HAP-1 (cell line): ENCODE measurements at regions not wholly inside any gene's neighbourhood (a gene's known extent, or its start where the extent isn't known, plus 50 kb on each side); places are given as distances from the start of the nearest gene placed in this dataset.
A peak's percentile ranks its signal among the peaks of the same experiment; 100 is the strongest.

Experiments used
- DNase-seq, 2 experiments: peaks; one replicate each; pipeline ENCODE4 v3.0.0-alpha.2; 2016 to 2020; ENCODE audit warnings: low spot score in 2 of 2
- H3K27me3 ChIP-seq: fragments of 250-450 bp; sonication (Bioruptor Pico); 2 replicates; pipeline ENCODE4 v1.5.1; 2020; ENCODE audit warnings: low read depth, mild to moderate bottlenecking, moderate library complexity
- H3K36me3 ChIP-seq: fragments of 250-450 bp; sonication (Bioruptor Pico); replicated peaks from 2 replicates; pipeline ENCODE4 v1.5.1; 2020; ENCODE audit warnings: mild to moderate bottlenecking
- H3K4me1 ChIP-seq: fragments of 250-450 bp; sonication (Bioruptor Pico); 2 replicates; pipeline ENCODE4 v1.5.1; 2020; ENCODE audit warnings: mild to moderate bottlenecking
- H3K4me3 ChIP-seq: fragments of 250-450 bp; sonication (Bioruptor Pico); 2 replicates; pipeline ENCODE4 v1.5.1; 2020; ENCODE audit warnings: mild to moderate bottlenecking, moderate library complexity
- H3K9me3 ChIP-seq: fragments of 250-450 bp; sonication (Bioruptor Pico); 2 replicates; pipeline ENCODE4 v1.5.1; 2020; ENCODE audit warnings: mild to moderate bottlenecking, moderate library complexity
- in situ Hi-C: fragments of 300-500 bp; cut with MboI; formaldehyde crosslinking; loops from 3 replicates; pipeline ENCODE4 v1.14.3; 2020; ENCODE audit warnings: low sequenced_read_pairs, inconsistent platforms, mixed read lengths

GRCh38 chr7:83882551-83882950 is 233.6 kb upstream of the SEMA3E start:
- peaks cover 8% of the 10 kb centered on the region for H3K4me1 ChIP-seq
- peak in 1 of 2 experiments; percentile 82 for DNase-seq
- no peaks in the 10 kb centered on the region for H3K36me3 ChIP-seq
- H3K4me3 ChIP-seq: no peak overlapping the region
- no peaks in the 10 kb centered on the region for H3K27me3 ChIP-seq
- in situ Hi-C loops: no loop called here
- no peaks in the 10 kb centered on the region for H3K9me3 ChIP-seq

GRCh38 chr7:83879063-83879462 is 230.1 kb upstream of the SEMA3E start:
- Histone ChIP-seq H3K4me1 (peaks cover 8% of the 10 kb centered on the region), H3K9me3 (no peaks in the 10 kb centered on the region), H3K27me3 (no peaks in the 10 kb centered on the region), H3K36me3 (no peaks in the 10 kb centered on the region), H3K4me3 (no peak overlapping the region)
- DNase-seq: no peak
- in situ Hi-C loops: no loop called here

DNA sequence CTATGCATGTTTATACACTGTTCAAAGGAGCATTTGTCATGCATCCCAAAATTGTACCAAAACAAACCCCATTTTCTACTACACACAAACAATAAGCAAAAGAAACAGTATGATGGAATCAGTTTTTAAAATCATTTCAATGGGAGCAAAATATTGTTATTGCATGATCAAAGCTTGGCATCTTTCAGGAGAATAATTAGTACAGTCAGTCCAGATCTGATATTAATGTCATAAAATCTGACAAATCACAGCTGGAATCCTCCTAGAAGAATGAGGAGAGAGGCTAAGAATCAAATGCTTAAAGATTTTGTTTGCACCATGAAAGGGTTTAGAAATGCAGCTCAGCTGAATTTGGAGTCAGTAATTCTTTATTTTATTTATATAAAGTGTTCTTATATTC is 229.7 kb upstream of the SEMA3E start:
- Histone ChIP-seq H3K27me3 (no peaks in the 10 kb centered on the region), H3K4me3 (no peak overlapping the region), H3K36me3 (no peaks in the 10 kb centered on the region), H3K4me1 (peaks cover 8% of the 10 kb centered on the region), H3K9me3 (no peaks in the 10 kb centered on the region)
- no peak for DNase-seq
- in situ Hi-C loops: no loop called here

DNA sequence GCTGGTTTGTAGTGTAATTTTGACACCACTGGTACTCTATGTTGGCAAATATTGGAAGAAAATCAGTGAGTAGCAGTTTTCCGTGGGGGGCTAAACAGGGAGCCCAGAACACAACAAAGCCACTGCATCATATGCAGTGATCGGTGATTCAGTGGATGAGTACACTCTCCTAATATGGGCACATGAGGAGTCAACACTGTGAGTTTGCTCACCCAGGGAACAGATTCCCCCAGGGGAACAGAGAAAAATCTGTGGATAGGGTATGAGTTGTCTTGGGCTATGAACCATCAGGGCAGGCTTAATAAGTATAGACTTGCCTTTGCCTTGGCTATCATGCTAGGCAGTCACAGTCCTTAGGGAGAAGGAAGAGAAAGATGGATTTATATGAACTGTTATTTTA is 227.7 kb upstream of the SEMA3E start:
- no peaks in the 10 kb centered on the region for H3K36me3 ChIP-seq
- no peak for DNase-seq
- no peaks in the 10 kb centered on the region for H3K27me3 ChIP-seq
- no peaks in the 10 kb centered on the region for H3K4me1 ChIP-seq
- in situ Hi-C loops: no loop called here
- H3K9me3 ChIP-seq: no peaks in the 10 kb centered on the region
- H3K4me3 ChIP-seq: no peak overlapping the region

- no peaks in the 10 kb centered on the region for H3K4me1 ChIP-seq
- no peaks in the 10 kb centered on the region for H3K27me3 ChIP-seq
- in situ Hi-C loops: no loop called here
- no peaks in the 10 kb centered on the region for H3K36me3 ChIP-seq
- no peak overlapping the region for H3K4me3 ChIP-seq
- DNase-seq: no peak
- no peaks in the 10 kb centered on the region for H3K9me3 ChIP-seq
These were observed 224.5 kb upstream of the SEMA3E start for GRCh38 chr7:83873459-83873858.

DNA sequence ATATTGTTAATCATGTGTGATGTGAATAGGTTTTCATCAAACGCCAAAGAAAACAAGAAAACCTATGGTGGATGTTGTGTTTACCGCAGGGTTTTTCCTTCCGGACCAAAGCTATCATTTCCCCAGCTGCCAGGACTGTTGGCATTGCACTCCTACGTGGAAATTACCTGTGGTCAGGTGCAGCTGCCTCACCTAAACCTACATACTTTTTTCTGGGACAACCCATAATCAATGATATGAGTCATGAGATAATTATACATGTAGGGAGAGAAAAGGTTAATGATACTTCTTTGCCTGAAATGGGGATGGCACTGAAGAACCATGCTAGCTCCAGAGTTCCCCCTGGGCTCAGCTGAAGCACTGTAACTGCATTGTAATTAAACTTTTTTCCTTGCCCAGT is 223.6 kb upstream of the SEMA3E start:
- H3K4me1 ChIP-seq: no peaks in the 10 kb centered on the region
- H3K9me3 ChIP-seq: no peaks in the 10 kb centered on the region
- in situ Hi-C loops: no loop called here
- no peak overlapping the region for H3K4me3 ChIP-seq
- no peaks in the 10 kb centered on the region for H3K36me3 ChIP-seq
- no peaks in the 10 kb centered on the region for H3K27me3 ChIP-seq
- DNase-seq: no peak

GRCh38 chr7:83870515-83870914 is 221.6 kb upstream of the SEMA3E start:
- in situ Hi-C loops: no loop called here
- DNase-seq: no peak
- Histone ChIP-seq H3K9me3 (no peaks in the 10 kb centered on the region), H3K4me1 (no peaks in the 10 kb centered on the region), H3K27me3 (no peaks in the 10 kb centered on the region), H3K4me3 (no peak overlapping the region), H3K36me3 (no peaks in the 10 kb centered on the region)

- H3K9me3 ChIP-seq: no peaks in the 10 kb centered on the region
- H3K27me3 ChIP-seq: no peaks in the 10 kb centered on the region
- H3K4me1 ChIP-seq: no peaks in the 10 kb centered on the region
- no peak for DNase-seq
- H3K36me3 ChIP-seq: no peaks in the 10 kb centered on the region
- H3K4me3 ChIP-seq: no peak overlapping the region
- in situ Hi-C loops: no loop called here
These were observed 217.6 kb upstream of the SEMA3E start for GRCh38 chr7:83866582-83866981.

DNA sequence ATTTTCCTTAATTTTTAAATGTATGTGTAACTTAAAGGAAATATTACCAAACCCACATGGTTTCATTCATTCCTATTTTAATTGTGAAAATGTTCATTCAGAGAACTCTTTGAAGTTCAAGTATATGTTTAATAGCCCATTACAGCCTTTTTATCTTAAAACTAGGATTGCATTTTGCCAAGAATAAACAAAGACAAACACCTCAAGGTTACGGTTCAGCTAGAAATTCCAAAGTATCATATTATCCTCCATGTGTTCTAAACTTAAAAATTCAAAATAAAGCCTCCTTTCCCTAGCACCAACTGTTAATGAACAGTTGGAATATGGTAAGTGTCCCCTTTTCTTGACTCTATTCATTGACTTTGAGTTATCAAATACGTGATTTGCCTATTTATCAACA is 215.6 kb upstream of the SEMA3E start:
- no peak for DNase-seq
- Histone ChIP-seq H3K27me3 (no peaks in the 10 kb centered on the region), H3K36me3 (no peaks in the 10 kb centered on the region), H3K9me3 (no peaks in the 10 kb centered on the region), H3K4me1 (no peaks in the 10 kb centered on the region), H3K4me3 (no peak overlapping the region)
- in situ Hi-C loops: no loop called here

DNA sequence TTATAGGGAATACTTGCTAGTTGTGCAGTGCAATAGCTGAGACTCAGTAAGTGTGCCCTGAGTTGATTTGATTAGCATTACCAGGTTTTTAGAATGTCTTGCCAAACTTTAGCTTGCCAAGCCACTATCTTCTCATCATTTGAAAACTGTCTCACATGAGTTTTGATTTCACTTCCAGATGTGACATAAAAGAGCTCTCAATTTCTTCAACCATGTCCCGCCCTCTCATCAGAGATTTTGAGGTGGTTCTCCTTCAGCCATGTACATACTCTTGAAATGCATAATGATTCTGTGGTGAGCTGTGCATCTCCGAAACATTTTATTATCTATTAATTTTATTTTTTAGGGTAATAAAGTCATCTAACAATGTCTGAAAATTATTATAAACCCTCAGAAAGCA is 215.0 kb upstream of the SEMA3E start:
- in situ Hi-C loops: no loop called here
- Histone ChIP-seq H3K36me3 (no peaks in the 10 kb centered on the region), H3K27me3 (no peaks in the 10 kb centered on the region), H3K4me3 (no peak overlapping the region), H3K9me3 (no peaks in the 10 kb centered on the region), H3K4me1 (no peaks in the 10 kb centered on the region)
- no peak for DNase-seq

- H3K4me1 ChIP-seq: no peaks in the 10 kb centered on the region
- H3K36me3 ChIP-seq: no peaks in the 10 kb centered on the region
- H3K9me3 ChIP-seq: no peaks in the 10 kb centered on the region
- no peak for DNase-seq
- in situ Hi-C loops: no loop called here
- H3K4me3 ChIP-seq: no peak overlapping the region
- no peaks in the 10 kb centered on the region for H3K27me3 ChIP-seq
These were observed 212.9 kb upstream of the SEMA3E start for GRCh38 chr7:83861876-83862275.

- DNase-seq: no peak
- Histone ChIP-seq H3K4me3 (no peak overlapping the region), H3K36me3 (no peaks in the 10 kb centered on the region), H3K9me3 (no peaks in the 10 kb centered on the region), H3K4me1 (no peaks in the 10 kb centered on the region), H3K27me3 (no peaks in the 10 kb centered on the region)
- in situ Hi-C loops: no loop called here
These were observed 210.9 kb upstream of the SEMA3E start for GRCh38 chr7:83859827-83860226.

DNA sequence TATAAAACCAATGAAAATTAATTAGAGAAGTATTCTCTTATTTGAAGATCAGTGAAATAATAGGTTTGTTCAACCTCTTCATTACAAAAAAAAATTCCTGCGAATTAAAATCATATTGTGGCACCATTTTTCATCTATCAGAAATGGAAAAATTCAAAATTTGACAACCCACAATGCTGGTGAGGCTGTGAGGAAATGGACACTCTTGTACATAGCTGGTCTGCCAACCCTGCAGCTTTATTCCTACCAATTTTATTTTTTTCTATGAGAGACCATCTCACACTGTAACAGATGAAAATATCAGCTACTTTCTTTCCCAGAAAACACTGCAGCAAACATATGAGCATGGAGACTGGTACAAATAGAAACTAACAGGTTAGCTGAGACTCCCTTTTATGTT is 208.8 kb upstream of the SEMA3E start:
- no peaks in the 10 kb centered on the region for H3K36me3 ChIP-seq
- H3K9me3 ChIP-seq: no peaks in the 10 kb centered on the region
- no peak overlapping the region for H3K4me3 ChIP-seq
- no peak for DNase-seq
- H3K4me1 ChIP-seq: peaks cover 2% of the 10 kb centered on the region
- H3K27me3 ChIP-seq: no peaks in the 10 kb centered on the region
- in situ Hi-C loops: no loop called here

DNA sequence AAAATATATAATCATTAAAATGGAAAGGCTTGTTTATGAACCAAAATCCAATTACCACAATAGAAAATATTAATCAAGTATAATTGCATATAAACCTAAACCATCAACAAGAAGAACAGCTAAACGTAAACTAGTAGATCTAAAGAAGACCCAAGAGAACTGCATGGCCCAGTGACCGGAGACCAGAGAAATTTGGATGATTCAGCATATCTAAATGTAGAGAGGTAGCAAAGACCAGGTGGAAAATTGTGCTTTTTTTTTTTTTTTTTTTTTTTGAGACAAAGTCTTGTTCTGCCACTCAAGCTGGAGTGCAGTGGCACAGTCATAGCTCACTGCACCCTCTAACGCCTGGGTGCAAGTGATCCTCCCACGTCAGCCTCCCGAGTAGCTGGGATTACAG is 207.2 kb upstream of the SEMA3E start:
- peaks cover 7% of the 10 kb centered on the region for H3K4me1 ChIP-seq
- no peak for DNase-seq
- no peaks in the 10 kb centered on the region for H3K9me3 ChIP-seq
- no peaks in the 10 kb centered on the region for H3K27me3 ChIP-seq
- no peaks in the 10 kb centered on the region for H3K36me3 ChIP-seq
- H3K4me3 ChIP-seq: no peak overlapping the region
- in situ Hi-C loops: no loop called here

DNA sequence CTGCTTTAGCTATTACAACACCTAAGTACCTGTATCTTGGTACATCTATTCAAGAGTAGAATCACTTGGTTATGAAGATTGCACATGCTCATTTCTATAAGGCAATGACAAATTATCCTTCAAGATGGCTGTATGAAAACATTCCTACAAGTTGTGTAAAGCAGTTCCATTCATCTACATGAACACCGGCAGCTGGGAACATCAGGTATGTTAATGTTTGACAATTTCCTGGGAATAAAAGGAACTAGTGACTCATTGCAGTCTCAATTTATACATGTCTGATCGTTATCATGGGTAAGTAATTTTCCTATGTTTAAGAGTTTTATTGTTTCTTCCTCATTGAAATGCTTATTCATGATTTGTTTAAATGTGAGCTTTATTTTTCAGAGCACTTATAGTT is 203.2 kb upstream of the SEMA3E start:
- Histone ChIP-seq H3K4me3 (no peak overlapping the region), H3K4me1 (peaks cover 7% of the 10 kb centered on the region), H3K27me3 (no peaks in the 10 kb centered on the region), H3K36me3 (no peaks in the 10 kb centered on the region), H3K9me3 (no peaks in the 10 kb centered on the region)
- peak in 1 of 2 experiments; percentile 56 for DNase-seq
- in situ Hi-C loops: no loop called here
